Neural cell (in vitro differentiated cells): ENCODE measurements at regions not wholly inside any gene's neighbourhood (a gene's known extent, or its start where the extent isn't known, plus 50 kb on each side); places are given as distances from the start of the nearest gene placed in this dataset.

ENCODE experiments used
- H2AFZ ChIP-seq: fragments of 200-600, 300-800 bp; sonication (generic), shearing (Covaris generic); 2 replicates; pipeline ENCODE4 v1.6.0; 2014; ENCODE audit warnings: low read depth, mild to moderate bottlenecking, antibody characterized with exemption, low read length, moderate library complexity
- H3F3A ChIP-seq: fragments of 200-600 bp; shearing (Covaris generic); 2 replicates; pipeline ENCODE4 v1.6.1; 2016; ENCODE audit warnings: mild to moderate bottlenecking, moderate library complexity, mixed read lengths, antibody characterized with exemption, low read length; ENCODE audit not compliant: insufficient read depth, poor library complexity, severe bottlenecking
- H3K27ac ChIP-seq: fragments of 200-600, 300-800 bp; sonication (generic), shearing (Covaris generic); 2 replicates; pipeline ENCODE4 v1.5.1; 2014; ENCODE audit warnings: mild to moderate bottlenecking, low read length, moderate library complexity
- H3K27me3 ChIP-seq: fragments of 300-800, 200-600 bp; sonication (generic), shearing (Covaris generic); 2 replicates; pipeline ENCODE4 v1.6.0; 2014; ENCODE audit warnings: mild to moderate bottlenecking, low read depth, low read length, moderate library complexity; ENCODE audit not compliant: insufficient read depth
- H3K36me3 ChIP-seq: fragments of 300-800, 200-600 bp; sonication (generic), shearing (Covaris generic); 2 replicates; pipeline ENCODE4 v1.5.1; 2014; ENCODE audit warnings: mild to moderate bottlenecking, antibody characterized with exemption, low read length, moderate library complexity; ENCODE audit not compliant: insufficient read depth
- H3K4me2 ChIP-seq: fragments of 300-800, 200-600 bp; sonication (generic), shearing (Covaris generic); 2 replicates; pipeline ENCODE4 v1.6.0; 2014; ENCODE audit warnings: mild to moderate bottlenecking, low read length
- H3K4me3 ChIP-seq: fragments of 300-800, 200-600 bp; sonication (generic), shearing (Covaris generic); 2 replicates; pipeline ENCODE4 v1.5.1; 2014; ENCODE audit warnings: mild to moderate bottlenecking, low read length, moderate library complexity
- H3K79me2 ChIP-seq: fragments of 200-600 bp; shearing (Covaris generic); replicated peaks from 2 replicates; pipeline ENCODE4 v1.6.0; 2014; ENCODE audit warnings: mild to moderate bottlenecking, low read length, moderate library complexity; ENCODE audit not compliant: insufficient read depth
- H3K9ac ChIP-seq: fragments of 300-800, 200-600 bp; sonication (generic), shearing (Covaris generic); 2 replicates; pipeline ENCODE4 v1.6.1; 2016; ENCODE audit warnings: mild to moderate bottlenecking, low read length, mixed read lengths
- H3K9me2 ChIP-seq: fragments of 200-600 bp; shearing (Covaris generic); 2 replicates; pipeline ENCODE4 v1.6.1; 2016; ENCODE audit warnings: mild to moderate bottlenecking, low read length, mixed read lengths; ENCODE audit not compliant: insufficient read depth
- H3K9me3 ChIP-seq: fragments of 200-600, 300-800 bp; sonication (generic), shearing (Covaris generic); 2 replicates; pipeline ENCODE4 v1.6.1; 2016; ENCODE audit warnings: mild to moderate bottlenecking, mixed run types, low read length, moderate library complexity, mixed read lengths
- H4K20me1 ChIP-seq: fragments of 200-600 bp; shearing (Covaris generic); 2 replicates; pipeline ENCODE4 v1.6.1; 2016; ENCODE audit warnings: mild to moderate bottlenecking, mixed run types; ENCODE audit not compliant: insufficient read depth
- CTCF ChIP-seq: fragments of 450-650 bp; IDR thresholded peaks from 2 replicates; pipeline ENCODE4 v1.5.1; 2014; ENCODE audit warnings: antibody characterized with exemption, mild to moderate bottlenecking, moderate library complexity; ENCODE audit not compliant: poor library complexity, severe bottlenecking
- EP300 ChIP-seq: fragments of 450-650 bp; conservative IDR thresholded peaks from 2 replicates; pipeline ENCODE4 v1.6.1; 2014; ENCODE audit warnings: antibody characterized with exemption, mild to moderate bottlenecking, moderate library complexity; ENCODE audit not compliant: poor library complexity, severe bottlenecking
- EZH2 ChIP-seq: fragments of 200-600, 300-800 bp; shearing (Covaris generic), sonication (generic); IDR thresholded peaks from 2 replicates; pipeline ENCODE4 v1.6.1; 2014; ENCODE audit warnings: antibody characterized with exemption, low read length, borderline replicate concordance, mild to moderate bottlenecking; ENCODE audit not compliant: insufficient read depth, poor library complexity, severe bottlenecking
- MXI1 ChIP-seq: fragments of 450-650 bp; conservative IDR thresholded peaks from 2 replicates; pipeline ENCODE4 v1.6.1; 2014; ENCODE audit warnings: antibody characterized with exemption, mild to moderate bottlenecking; ENCODE audit not compliant: poor library complexity, severe bottlenecking
- POLR2AphosphoS5 ChIP-seq: IDR thresholded peaks from 2 replicates; pipeline ENCODE4 v1.6.1; 2012
- RAD21 ChIP-seq: fragments of 450-650 bp; conservative IDR thresholded peaks from 2 replicates; pipeline ENCODE4 v1.6.1; 2014; ENCODE audit warnings: antibody characterized with exemption, mild to moderate bottlenecking, moderate library complexity
- SMC3 ChIP-seq: fragments of 450-650 bp; conservative IDR thresholded peaks from 2 replicates; pipeline ENCODE4 v1.6.1; 2014; ENCODE audit warnings: antibody characterized with exemption, mild to moderate bottlenecking, moderate library complexity; ENCODE audit not compliant: poor library complexity
- TAF1 ChIP-seq: IDR thresholded peaks from 2 replicates; pipeline ENCODE4 v1.6.1; 2012; ENCODE audit warnings: low read depth
- TF ChIP-seq, protein P1 (sequence below): IDR thresholded peaks from 2 replicates; pipeline ENCODE4 v1.6.1; 2012; ENCODE audit warnings: borderline replicate concordance

DNA sequence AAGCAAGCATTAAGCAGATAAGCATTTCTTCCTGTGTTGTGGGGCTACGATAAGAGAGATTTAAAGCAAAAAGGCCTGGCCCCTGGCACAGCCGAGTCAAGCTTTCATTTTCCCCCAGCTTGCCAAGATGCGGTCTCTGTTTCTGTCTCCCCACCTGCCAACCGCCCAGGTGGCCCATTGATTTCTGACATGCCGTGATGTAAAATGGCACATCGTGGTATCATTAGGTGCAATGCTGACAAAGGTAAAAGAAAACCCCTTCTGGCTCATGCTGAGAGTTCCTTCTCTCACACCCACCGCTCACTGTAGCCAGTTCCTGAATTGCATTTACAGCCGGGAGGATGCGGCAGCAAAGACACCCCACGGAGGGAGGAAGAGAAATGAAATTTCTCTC is 62.8 kb downstream of the BOD1L2 start:
- Histone ChIP-seq H3K79me2 (no peaks in the 10 kb centered on the region), H3K9ac (peak overlapping the region; percentile 34), H2AFZ (peak overlapping the region; percentile 41), H3K4me3 (peak overlapping the region; percentile 45), H3K36me3 (no peaks in the 10 kb centered on the region), H3F3A (no peaks in the 10 kb centered on the region), H3K9me3 (no peaks in the 10 kb centered on the region), H3K27me3 (no peaks in the 10 kb centered on the region), H3K9me2 (no peaks in the 10 kb centered on the region), H3K27ac (peak overlapping the region; percentile 23), H4K20me1 (no peaks in the 10 kb centered on the region), H3K4me2 (no peak overlapping the region)
- TF ChIP-seq EZH2 (no peak), MXI1 (no peak), SMC3 (peak; percentile 28), EP300 (peak; percentile 42), CTCF (no peak), POLR2AphosphoS5 (peak; percentile 11), TAF1 (no peak), RAD21 (peak; percentile 12)
- TF ChIP-seq, protein P1, sequence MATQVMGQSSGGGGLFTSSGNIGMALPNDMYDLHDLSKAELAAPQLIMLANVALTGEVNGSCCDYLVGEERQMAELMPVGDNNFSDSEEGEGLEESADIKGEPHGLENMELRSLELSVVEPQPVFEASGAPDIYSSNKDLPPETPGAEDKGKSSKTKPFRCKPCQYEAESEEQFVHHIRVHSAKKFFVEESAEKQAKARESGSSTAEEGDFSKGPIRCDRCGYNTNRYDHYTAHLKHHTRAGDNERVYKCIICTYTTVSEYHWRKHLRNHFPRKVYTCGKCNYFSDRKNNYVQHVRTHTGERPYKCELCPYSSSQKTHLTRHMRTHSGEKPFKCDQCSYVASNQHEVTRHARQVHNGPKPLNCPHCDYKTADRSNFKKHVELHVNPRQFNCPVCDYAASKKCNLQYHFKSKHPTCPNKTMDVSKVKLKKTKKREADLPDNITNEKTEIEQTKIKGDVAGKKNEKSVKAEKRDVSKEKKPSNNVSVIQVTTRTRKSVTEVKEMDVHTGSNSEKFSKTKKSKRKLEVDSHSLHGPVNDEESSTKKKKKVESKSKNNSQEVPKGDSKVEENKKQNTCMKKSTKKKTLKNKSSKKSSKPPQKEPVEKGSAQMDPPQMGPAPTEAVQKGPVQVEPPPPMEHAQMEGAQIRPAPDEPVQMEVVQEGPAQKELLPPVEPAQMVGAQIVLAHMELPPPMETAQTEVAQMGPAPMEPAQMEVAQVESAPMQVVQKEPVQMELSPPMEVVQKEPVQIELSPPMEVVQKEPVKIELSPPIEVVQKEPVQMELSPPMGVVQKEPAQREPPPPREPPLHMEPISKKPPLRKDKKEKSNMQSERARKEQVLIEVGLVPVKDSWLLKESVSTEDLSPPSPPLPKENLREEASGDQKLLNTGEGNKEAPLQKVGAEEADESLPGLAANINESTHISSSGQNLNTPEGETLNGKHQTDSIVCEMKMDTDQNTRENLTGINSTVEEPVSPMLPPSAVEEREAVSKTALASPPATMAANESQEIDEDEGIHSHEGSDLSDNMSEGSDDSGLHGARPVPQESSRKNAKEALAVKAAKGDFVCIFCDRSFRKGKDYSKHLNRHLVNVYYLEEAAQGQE = no peak

DNA sequence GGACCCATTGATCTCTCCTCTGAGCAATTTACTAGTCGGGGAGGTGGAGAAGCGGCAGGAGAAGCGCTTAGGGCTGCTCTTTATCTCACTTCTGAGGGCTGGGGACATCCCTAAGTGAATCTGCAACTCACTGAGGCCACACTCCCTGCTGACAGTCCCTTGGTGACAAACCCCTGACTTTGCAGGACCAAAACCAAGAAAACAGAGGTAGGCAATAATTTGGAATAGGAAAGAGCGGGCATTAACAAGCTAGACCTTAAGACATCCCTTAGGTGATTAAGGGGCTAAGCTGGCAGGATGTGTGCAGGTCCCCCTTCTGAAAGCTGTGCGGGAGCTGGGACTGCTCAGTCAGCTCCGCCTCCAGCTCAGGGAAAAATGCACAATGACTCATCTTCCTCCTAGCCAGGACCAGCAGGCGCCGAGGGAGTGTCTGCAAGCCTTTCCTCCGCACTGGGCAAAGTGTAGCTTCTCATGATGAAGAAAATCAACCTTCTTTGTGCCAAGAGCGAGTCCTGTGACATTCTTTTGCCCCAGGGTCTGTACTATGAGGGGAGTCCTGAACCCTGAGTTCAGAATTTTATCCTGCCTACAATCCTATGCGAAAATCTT is 63.3 kb downstream of the BOD1L2 start:
- Histone ChIP-seq H3K9me2 (no peaks in the 10 kb centered on the region), H3K9me3 (no peaks in the 10 kb centered on the region), H3K79me2 (no peaks in the 10 kb centered on the region), H3K4me3 (peak overlapping the region; percentile 45), H2AFZ (peak overlapping the region; percentile 41), H3K4me2 (no peak overlapping the region), H3K27me3 (no peaks in the 10 kb centered on the region), H3F3A (no peaks in the 10 kb centered on the region), H3K27ac (peak overlapping the region; percentile 23), H3K36me3 (no peaks in the 10 kb centered on the region), H3K9ac (peak overlapping the region; percentile 34), H4K20me1 (no peaks in the 10 kb centered on the region)
- TF ChIP-seq POLR2AphosphoS5 (peak; percentile 3), EZH2 (no peak)
